ENCODE measurements at regions not wholly inside any gene's neighbourhood (a gene's known extent, or its start where the extent isn't known, plus 50 kb on each side); places are given as distances from the start of the nearest gene placed in this dataset.

DNA sequence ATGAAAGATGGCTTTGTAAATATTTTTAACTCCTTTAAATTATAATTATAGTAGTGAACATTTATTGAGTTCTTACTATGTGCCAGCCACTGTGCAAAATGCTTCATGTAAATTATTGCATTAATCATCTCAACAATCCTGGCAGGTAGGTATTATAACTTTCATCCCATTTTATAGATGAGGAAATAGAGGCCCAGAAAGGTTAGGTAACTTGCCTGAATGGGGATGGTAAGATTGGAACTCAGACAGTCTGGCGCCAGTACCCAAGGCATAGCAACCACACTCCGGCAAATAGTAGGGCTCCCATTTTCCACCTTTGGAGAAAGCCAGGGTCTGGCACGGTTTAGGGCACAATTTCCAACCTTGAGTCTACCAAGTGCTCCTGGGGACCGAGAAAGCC lies 129.8 kb downstream of the VEGFA start:
- H2AK5ac ChIP-seq (ENCODE audit: low read depth, low read length), result no peak overlapping the region
- no peaks in the 10 kb centered on the region for H3K79me1 ChIP-seq (ENCODE audit: low read depth, low read length)
- H3K27ac ChIP-seq (replicated peaks; ENCODE audit: low read length), result no peak overlapping the region
- H3K4me3 ChIP-seq (ENCODE audit: low read length in 2 of 2), result no peak overlapping the region
- H4K8ac ChIP-seq (ENCODE audit: low read depth, low read length), result no peak overlapping the region
- H3K18ac ChIP-seq (ENCODE audit: low read length), result no peak overlapping the region
- H2BK12ac ChIP-seq (ENCODE audit: low read length), result no peak overlapping the region
- H2AFZ ChIP-seq (ENCODE audit: low read length), result no peak overlapping the region
- WGBS, 2 donors (ENCODE audit: extremely low coverage in 2 of 2, insufficient read length in 2 of 2, insufficient replicate concordance in 1 of 2), result no CpG with 5 or more reads among the region's 4 CpGs
- no peak overlapping the region for H3K4ac ChIP-seq (ENCODE audit: low read length)
- H3K4me2 ChIP-seq (ENCODE audit: insufficient read depth, low read length, poor library complexity, severe bottlenecking), result no peak overlapping the region
- H2BK120ac ChIP-seq (ENCODE audit: low read depth, low read length), result no peak overlapping the region
- H3K27me3 ChIP-seq (ENCODE audit: control insufficient read depth in 3 of 3, insufficient read depth in 3 of 3, low read depth in 1 of 3, low read length in 3 of 3), result peaks cover 0 to 19% (median 0%) of the 10 kb centered on the region in 3 experiments
- no peaks in the 10 kb centered on the region for H3K36me3 ChIP-seq (replicated peaks in 1 of 2; ENCODE audit: control insufficient read depth in 2 of 2, insufficient read depth in 2 of 2, low read length in 2 of 2)
- no peak overlapping the region for H2BK5ac ChIP-seq (ENCODE audit: low read length)
- H3K9ac ChIP-seq (ENCODE audit: low read depth, low read length, poor library complexity), result no peak overlapping the region
- no peak overlapping the region for H3K14ac ChIP-seq (ENCODE audit: low read length)
- H3K9me3 ChIP-seq (replicated peaks in 1 of 2; ENCODE audit: control insufficient read depth in 2 of 2, insufficient read depth in 1 of 2, low read depth in 1 of 2, low read length in 2 of 2), result no peaks in the 10 kb centered on the region
- no peak for DNase-seq (ENCODE audit: low spot score)
- H2BK15ac ChIP-seq (ENCODE audit: low read length), result no peak overlapping the region
- H4K91ac ChIP-seq (ENCODE audit: low read depth, low read length, poor library complexity), result no peak overlapping the region
- H3K4me1 ChIP-seq (ENCODE audit: control insufficient read depth in 2 of 2, insufficient read depth in 1 of 2, low read depth in 1 of 2, low read length in 2 of 2), result no peaks in the 10 kb centered on the region
- no peak overlapping the region for H3K23ac ChIP-seq (ENCODE audit: low read depth, low read length, poor library complexity)

DNA sequence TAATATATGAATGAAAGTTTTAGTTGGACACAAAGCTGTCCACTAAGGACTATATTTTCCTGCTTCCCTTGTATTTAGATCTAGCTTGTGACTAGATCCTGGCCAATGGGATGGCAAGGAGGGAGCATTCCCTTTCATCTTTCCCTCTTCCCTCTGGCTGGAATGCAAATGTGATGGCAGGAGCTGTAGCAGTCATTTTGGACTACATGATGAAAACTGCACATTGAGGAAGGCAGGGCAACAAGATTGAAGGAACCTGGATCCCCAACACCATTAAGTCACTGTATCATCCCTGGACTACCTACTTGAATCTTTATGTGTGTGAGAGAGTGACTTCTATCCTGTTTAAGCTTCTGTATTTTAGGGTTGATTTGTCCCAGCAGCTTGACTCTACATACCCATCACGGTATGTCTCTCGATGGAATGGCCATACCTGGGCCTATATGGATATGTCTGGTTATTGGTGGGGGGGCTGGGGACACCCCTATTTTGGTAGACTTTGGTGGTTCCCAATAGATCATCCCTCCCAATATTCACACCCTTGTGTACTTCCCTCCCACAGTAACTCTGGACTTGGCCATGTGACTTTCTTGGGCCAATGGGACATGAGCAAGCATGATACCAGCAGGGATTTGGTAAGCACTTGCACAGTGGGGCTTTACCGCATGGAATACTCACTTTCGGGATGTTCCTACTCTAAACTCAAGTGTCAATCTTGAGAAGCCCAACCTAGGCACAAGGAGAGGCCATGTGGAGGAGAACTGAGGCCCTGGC lies 128.5 kb downstream of the VEGFA start:
- H2BK5ac ChIP-seq (ENCODE audit: low read length), result no peak overlapping the region
- H3K27me3 ChIP-seq (ENCODE audit: control insufficient read depth in 3 of 3, insufficient read depth in 3 of 3, low read depth in 1 of 3, low read length in 3 of 3), result peaks cover 0 to 30% (median 0%) of the 10 kb centered on the region in 3 experiments
- H2BK120ac ChIP-seq (ENCODE audit: low read depth, low read length), result no peak overlapping the region
- no peak overlapping the region for H3K23ac ChIP-seq (ENCODE audit: low read depth, low read length, poor library complexity)
- no peak overlapping the region for H3K18ac ChIP-seq (ENCODE audit: low read length)
- no peak overlapping the region for H4K91ac ChIP-seq (ENCODE audit: low read depth, low read length, poor library complexity)
- H3K4me3 ChIP-seq (ENCODE audit: low read length in 2 of 2), result no peak overlapping the region
- H4K8ac ChIP-seq (ENCODE audit: low read depth, low read length), result no peak overlapping the region
- H2BK15ac ChIP-seq (ENCODE audit: low read length), result no peak overlapping the region
- H3K79me1 ChIP-seq (ENCODE audit: low read depth, low read length), result no peaks in the 10 kb centered on the region
- H2AFZ ChIP-seq (ENCODE audit: low read length), result no peak overlapping the region
- H2BK12ac ChIP-seq (ENCODE audit: low read length), result no peak overlapping the region
- DNase-seq (ENCODE audit: low spot score), result no peak
- H3K4ac ChIP-seq (ENCODE audit: low read length), result no peak overlapping the region
- H3K9me3 ChIP-seq (replicated peaks in 1 of 2; ENCODE audit: control insufficient read depth in 2 of 2, insufficient read depth in 1 of 2, low read depth in 1 of 2, low read length in 2 of 2), result no peaks in the 10 kb centered on the region
- no peak overlapping the region for H3K27ac ChIP-seq (replicated peaks; ENCODE audit: low read length)
- WGBS, 2 donors (ENCODE audit: extremely low coverage in 2 of 2, insufficient read length in 2 of 2, insufficient replicate concordance in 1 of 2), result no CpG with 5 or more reads among the region's 4 CpGs
- H3K36me3 ChIP-seq (replicated peaks in 1 of 2; ENCODE audit: control insufficient read depth in 2 of 2, insufficient read depth in 2 of 2, low read length in 2 of 2), result no peaks in the 10 kb centered on the region
- no peak overlapping the region for H2AK5ac ChIP-seq (ENCODE audit: low read depth, low read length)
- H3K9ac ChIP-seq (ENCODE audit: low read depth, low read length, poor library complexity), result no peak overlapping the region
- H3K14ac ChIP-seq (ENCODE audit: low read length), result no peak overlapping the region
- H3K4me1 ChIP-seq (ENCODE audit: control insufficient read depth in 2 of 2, insufficient read depth in 1 of 2, low read depth in 1 of 2, low read length in 2 of 2), result no peaks in the 10 kb centered on the region
- no peak overlapping the region for H3K4me2 ChIP-seq (ENCODE audit: insufficient read depth, low read length, poor library complexity, severe bottlenecking)

DNA sequence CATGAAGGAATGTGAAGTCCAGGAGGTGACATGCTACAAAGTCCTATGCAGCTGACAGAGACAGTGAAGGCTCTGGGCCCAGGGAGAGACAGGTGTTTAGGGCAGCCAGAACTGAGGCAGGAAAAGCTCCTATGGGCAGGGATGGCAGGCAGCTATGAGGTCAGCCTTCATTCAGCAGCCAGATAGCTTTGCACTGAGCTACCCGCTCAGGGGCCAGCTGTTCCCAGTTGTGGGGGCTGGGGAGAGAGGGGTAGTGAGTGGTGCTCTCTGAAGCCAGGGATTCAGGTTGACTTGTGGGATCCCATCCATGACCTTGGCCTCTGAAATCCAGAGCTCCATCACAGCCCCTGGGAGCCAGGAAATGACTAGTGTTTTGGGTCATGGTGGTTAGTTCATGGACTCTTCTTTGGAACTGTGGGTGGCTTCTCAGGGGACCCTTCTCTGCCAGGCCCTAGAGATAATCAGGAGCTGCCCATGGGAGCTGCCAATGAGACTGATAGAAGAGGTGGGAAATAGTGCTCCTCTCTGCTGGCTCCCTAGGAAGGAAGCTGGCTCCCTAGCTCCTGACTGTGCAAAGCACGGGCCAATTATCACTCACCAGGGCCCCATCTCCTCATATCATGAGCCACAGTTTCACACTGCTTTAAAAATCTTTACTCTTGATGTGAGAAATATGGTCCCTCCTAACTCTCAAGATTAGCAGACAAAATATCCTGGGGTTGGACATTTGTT lies 127.7 kb downstream of the VEGFA start:
- Histone ChIP-seq H2BK5ac (ENCODE audit: low read length) (no peak overlapping the region), H2BK120ac (ENCODE audit: low read depth, low read length) (peak overlapping the region; percentile 7), H4K8ac (ENCODE audit: low read depth, low read length) (no peak overlapping the region), H3K9me3 (replicated peaks in 1 of 2; ENCODE audit: control insufficient read depth in 2 of 2, insufficient read depth in 1 of 2, low read depth in 1 of 2, low read length in 2 of 2) (no peaks in the 10 kb centered on the region), H3K27ac (replicated peaks; ENCODE audit: low read length) (no peak overlapping the region), H3K4me1 (ENCODE audit: control insufficient read depth in 2 of 2, insufficient read depth in 1 of 2, low read depth in 1 of 2, low read length in 2 of 2) (peaks cover 0 to 4% of the 10 kb centered on the region in 2 donors), H3K4me3 (ENCODE audit: low read length in 2 of 2) (no peak overlapping the region), H3K27me3 (ENCODE audit: control insufficient read depth in 3 of 3, insufficient read depth in 3 of 3, low read depth in 1 of 3, low read length in 3 of 3) (peaks cover 0 to 36% (median 0%) of the 10 kb centered on the region in 3 experiments), H3K14ac (ENCODE audit: low read length) (no peak overlapping the region), H2BK12ac (ENCODE audit: low read length) (peak overlapping the region; percentile 26), H4K91ac (ENCODE audit: low read depth, low read length, poor library complexity) (no peak overlapping the region), H3K79me1 (ENCODE audit: low read depth, low read length) (no peaks in the 10 kb centered on the region), H3K4me2 (ENCODE audit: insufficient read depth, low read length, poor library complexity, severe bottlenecking) (no peak overlapping the region), H3K18ac (ENCODE audit: low read length) (peak overlapping the region; percentile 13), H2BK15ac (ENCODE audit: low read length) (no peak overlapping the region), H2AFZ (ENCODE audit: low read length) (no peak overlapping the region), H3K9ac (ENCODE audit: low read depth, low read length, poor library complexity) (no peak overlapping the region), H3K23ac (ENCODE audit: low read depth, low read length, poor library complexity) (no peak overlapping the region), H3K4ac (ENCODE audit: low read length) (no peak overlapping the region), H2AK5ac (ENCODE audit: low read depth, low read length) (no peak overlapping the region), H3K36me3 (replicated peaks in 1 of 2; ENCODE audit: control insufficient read depth in 2 of 2, insufficient read depth in 2 of 2, low read length in 2 of 2) (no peaks in the 10 kb centered on the region)
- WGBS, 2 donors (ENCODE audit: extremely low coverage in 2 of 2, insufficient read length in 2 of 2, insufficient replicate concordance in 1 of 2), result no CpG with 5 or more reads among the region's 2 CpGs
- no peak for DNase-seq (ENCODE audit: low spot score)

Data from neuronal stem cell (in vitro differentiated cells).